ENCODE measurements at regions not wholly inside any gene's neighbourhood (a gene's known extent, or its start where the extent isn't known, plus 50 kb on each side); places are given as distances from the start of the nearest gene placed in this dataset.

DNA sequence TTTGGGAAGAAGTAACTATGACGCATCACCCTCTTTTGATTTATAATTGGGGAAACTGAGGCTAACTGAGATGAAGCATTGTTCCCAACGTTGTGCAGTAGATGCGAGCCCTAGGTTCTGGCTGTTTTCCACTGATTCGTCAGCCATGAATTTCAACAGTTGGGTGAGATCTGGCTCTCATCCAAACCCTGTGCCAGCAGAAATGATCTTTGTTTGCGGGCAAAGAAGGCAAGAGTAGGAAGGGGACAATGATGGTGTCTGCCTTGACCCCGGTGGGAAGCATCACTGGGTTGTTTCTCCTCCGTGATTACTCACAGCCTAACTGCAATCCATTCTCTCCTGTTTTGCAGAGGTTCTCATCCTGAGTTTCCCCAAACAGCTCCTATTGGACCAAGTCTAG is 142.3 kb downstream of the MIS18A start:
- DNase-seq: no peak
- no peak overlapping the region for H3K27ac ChIP-seq
- no peaks in the 10 kb centered on the region for H3K9me3 ChIP-seq
- H3K27me3 ChIP-seq: peaks cover 0 to 7% (median 0%) of the 10 kb centered on the region in 4 donors
- no peak overlapping the region for H3K4me3 ChIP-seq
- H3K4me1 ChIP-seq: peaks cover 9 to 42% (median 19%) of the 10 kb centered on the region in 3 donors
- no peaks in the 10 kb centered on the region for H3K36me3 ChIP-seq
- WGBS, 2 donors: 37 to 48% methylated on average over 7 of the region's 7 CpGs
- intact Hi-C loops (cut with DNase I): no loop called here
- TF ChIP-seq, protein P1, sequence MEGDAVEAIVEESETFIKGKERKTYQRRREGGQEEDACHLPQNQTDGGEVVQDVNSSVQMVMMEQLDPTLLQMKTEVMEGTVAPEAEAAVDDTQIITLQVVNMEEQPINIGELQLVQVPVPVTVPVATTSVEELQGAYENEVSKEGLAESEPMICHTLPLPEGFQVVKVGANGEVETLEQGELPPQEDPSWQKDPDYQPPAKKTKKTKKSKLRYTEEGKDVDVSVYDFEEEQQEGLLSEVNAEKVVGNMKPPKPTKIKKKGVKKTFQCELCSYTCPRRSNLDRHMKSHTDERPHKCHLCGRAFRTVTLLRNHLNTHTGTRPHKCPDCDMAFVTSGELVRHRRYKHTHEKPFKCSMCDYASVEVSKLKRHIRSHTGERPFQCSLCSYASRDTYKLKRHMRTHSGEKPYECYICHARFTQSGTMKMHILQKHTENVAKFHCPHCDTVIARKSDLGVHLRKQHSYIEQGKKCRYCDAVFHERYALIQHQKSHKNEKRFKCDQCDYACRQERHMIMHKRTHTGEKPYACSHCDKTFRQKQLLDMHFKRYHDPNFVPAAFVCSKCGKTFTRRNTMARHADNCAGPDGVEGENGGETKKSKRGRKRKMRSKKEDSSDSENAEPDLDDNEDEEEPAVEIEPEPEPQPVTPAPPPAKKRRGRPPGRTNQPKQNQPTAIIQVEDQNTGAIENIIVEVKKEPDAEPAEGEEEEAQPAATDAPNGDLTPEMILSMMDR (IDR thresholded peaks at IDR 0.05): no peak
- TF ChIP-seq POLR2A (IDR thresholded peaks at IDR 0.05): no peak

DNA sequence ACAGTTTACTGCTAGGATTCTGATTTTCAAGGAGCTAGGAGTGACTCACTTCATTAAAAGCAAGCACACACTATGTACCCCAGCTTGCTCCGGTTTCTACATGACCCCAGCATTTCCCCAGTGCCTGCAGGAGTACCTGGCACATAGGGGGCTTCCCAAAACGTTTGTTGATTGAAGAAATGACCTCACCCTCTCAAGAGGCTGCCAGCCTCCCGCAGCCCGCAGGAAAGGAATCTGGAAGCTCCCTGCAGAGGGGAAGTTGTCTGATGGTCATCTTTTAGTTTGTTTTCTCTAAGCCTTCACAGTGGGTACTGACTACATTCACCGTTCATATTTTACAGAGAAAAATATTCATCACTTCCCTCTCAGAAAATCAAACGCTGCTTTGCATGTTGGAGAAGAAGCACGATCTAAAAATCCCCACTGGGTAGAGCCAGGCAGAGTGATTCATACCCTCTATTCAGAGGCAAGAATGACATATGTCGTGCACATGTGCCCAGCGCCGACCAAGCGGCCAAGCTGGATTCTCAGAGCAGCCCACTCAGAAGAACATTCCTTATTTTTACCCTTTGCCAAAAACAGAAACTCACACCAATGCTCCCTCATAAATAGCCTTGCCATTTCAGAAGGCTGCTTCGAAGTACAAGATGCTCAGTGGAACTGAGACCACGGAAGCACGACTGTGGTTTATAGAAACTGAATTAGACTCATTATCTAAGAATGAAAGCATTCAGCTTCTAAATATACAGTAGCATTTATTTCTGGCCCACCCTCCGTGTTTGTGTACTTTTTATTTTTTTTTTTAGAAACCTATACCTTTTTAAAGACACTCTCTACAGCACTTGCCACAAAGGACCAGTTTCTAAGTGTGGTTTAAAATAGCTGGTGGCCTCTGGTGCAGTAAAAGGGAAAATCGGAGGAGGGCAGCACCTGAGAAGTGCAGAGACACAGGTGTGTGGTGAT is 143.2 kb downstream of the MIS18A start:
- Histone ChIP-seq H3K4me3 (no peak overlapping the region), H3K4me1 (peaks cover 9 to 42% (median 19%) of the 10 kb centered on the region in 3 donors), H3K9me3 (no peaks in the 10 kb centered on the region), H3K27ac (no peak overlapping the region), H3K27me3 (peaks cover 0 to 7% (median 0%) of the 10 kb centered on the region in 4 donors), H3K36me3 (no peaks in the 10 kb centered on the region)
- intact Hi-C loops (cut with DNase I): no loop called here
- 18 to 23% methylated on average over 15 to 16 of the region's 16 CpGs for WGBS, 2 donors
- no peak for DNase-seq
- TF ChIP-seq, protein P1 (IDR thresholded peaks at IDR 0.05): peak in 1 of 6 experiments; percentile 25
- TF ChIP-seq POLR2A (IDR thresholded peaks at IDR 0.05): no peak

DNA sequence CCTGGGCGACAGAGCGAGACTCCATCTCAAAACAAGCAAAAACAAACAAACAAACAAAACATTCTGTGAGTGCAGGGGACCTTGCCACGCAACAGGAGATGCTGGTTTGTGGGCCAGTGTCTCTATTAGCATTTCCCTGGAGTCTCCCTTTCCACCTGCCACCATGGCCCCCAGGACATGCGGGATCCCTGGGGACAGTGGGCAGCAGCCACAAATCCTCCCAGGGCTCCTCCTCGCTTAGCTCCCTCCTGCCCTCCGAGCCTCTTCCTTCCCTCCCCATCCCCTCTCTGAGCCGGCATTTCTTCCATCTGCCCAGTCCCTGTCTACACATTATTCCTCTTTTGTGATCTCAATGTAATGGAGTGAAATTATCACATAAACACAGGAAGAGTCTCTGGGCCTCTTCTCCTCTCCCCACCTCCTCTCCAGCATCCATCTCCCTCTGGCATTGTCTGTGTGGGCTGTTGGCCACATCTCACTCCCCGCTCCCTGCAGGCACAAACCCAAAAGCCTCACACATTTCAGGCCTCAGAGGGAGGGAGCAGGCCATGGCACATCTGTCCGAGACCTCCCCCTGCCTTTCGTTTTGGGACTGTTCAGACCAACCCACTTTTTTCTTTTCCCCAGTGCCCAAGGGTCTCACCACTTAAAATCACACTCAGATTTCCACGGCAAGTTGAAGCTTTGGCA is 144.3 kb downstream of the MIS18A start:
- TF ChIP-seq, protein P1 (IDR thresholded peaks at IDR 0.05): no peak
- no peak for TF ChIP-seq POLR2A (IDR thresholded peaks at IDR 0.05)
- Histone ChIP-seq H3K27me3 (peaks cover 0 to 7% (median 0%) of the 10 kb centered on the region in 4 donors), H3K36me3 (no peaks in the 10 kb centered on the region), H3K27ac (no peak overlapping the region), H3K4me1 (peaks cover 9 to 35% (median 19%) of the 10 kb centered on the region in 3 donors), H3K9me3 (no peaks in the 10 kb centered on the region), H3K4me3 (no peak overlapping the region)
- intact Hi-C loops (cut with DNase I): no loop called here
- 70 to 77% methylated on average over 6 to 11 of the region's 11 CpGs for WGBS, 2 donors
- no peak for DNase-seq

DNA sequence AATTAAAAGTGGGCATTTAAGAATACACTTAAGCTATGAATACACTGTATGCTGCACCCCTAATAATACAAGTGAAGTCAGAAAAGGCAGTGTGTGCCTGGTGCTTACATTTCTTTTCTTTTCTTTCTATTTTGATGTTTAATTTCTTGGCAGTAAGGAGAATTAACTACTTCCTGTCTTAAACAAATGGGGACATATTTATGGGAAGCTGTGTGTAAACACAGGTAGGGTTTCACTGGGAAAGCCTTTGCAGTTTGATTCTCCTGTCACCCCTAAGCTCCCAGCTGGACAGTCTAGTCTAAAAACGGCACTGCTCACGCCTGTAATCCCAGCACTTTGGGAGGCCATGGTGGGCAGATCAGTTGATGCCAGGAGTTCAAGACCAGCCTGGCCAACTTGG is 146.0 kb downstream of the MIS18A start:
- TF ChIP-seq, protein P1 (IDR thresholded peaks at IDR 0.05): no peak
- TF ChIP-seq POLR2A (IDR thresholded peaks at IDR 0.05): no peak
- WGBS, 2 donors: 80% methylated on average over 2 of the region's 2 CpGs; no CpG with 5 or more reads in 1 of the 2 donors
- Histone ChIP-seq H3K4me1 (peaks cover 6 to 29% (median 19%) of the 10 kb centered on the region in 3 donors), H3K4me3 (no peak overlapping the region), H3K9me3 (no peaks in the 10 kb centered on the region), H3K27me3 (peaks cover 0 to 7% (median 0%) of the 10 kb centered on the region in 4 donors), H3K36me3 (no peaks in the 10 kb centered on the region), H3K27ac (no peak overlapping the region)
- intact Hi-C loops (cut with DNase I): no loop called here
- DNase-seq: no peak

DNA sequence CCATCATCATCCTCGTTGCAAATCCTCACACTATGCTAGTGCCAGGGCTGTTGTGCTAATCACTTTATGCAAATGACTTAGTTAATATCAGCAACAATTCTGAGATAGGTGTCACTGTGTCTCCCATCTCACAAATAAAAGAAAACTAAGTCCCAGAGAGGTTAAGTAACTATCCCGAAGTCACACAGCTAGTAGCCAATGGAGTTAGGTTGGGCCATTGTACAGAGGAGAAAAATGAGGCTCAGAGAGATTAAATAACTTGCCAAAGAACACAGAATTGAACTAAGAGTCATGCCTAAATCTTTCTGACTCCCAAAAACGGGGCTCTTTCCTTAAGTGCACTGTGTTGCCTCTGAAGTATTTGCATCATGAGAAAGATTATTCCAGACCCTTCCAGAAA is 146.4 kb downstream of the MIS18A start:
- intact Hi-C loops (cut with DNase I): no loop called here

More for the DNA sequence above, 146.4 kb downstream of the MIS18A start:
- no peaks in the 10 kb centered on the region for H3K9me3 ChIP-seq
- WGBS, 2 donors: 77 to 78% methylated on average over 3 of the region's 3 CpGs
- peaks cover 6 to 29% (median 19%) of the 10 kb centered on the region in 3 donors for H3K4me1 ChIP-seq
- DNase-seq: no peak
- TF ChIP-seq, protein P1 (IDR thresholded peaks at IDR 0.05): no peak
- no peak for TF ChIP-seq POLR2A (IDR thresholded peaks at IDR 0.05)
- H3K36me3 ChIP-seq: no peaks in the 10 kb centered on the region
- no peak overlapping the region for H3K27ac ChIP-seq
- H3K27me3 ChIP-seq: peaks cover 0 to 7% (median 0%) of the 10 kb centered on the region in 4 donors
- no peak overlapping the region for H3K4me3 ChIP-seq
